Skeletal muscle cell (primary cell): ENCODE measurements at regions not wholly inside any gene's neighbourhood (a gene's known extent, or its start where the extent isn't known, plus 50 kb on each side); places are given as distances from the start of the nearest gene placed in this dataset.
A peak's percentile ranks its signal among the peaks of the same experiment; 100 is the strongest.

Experiments used
- DNase-seq: peaks from one replicate; pipeline ENCODE4 v3.0.0-alpha.2; 2010; ENCODE audit warnings: low read depth
- H3K4me3 ChIP-seq: 2 replicates; pipeline ENCODE4 v1.5.1; 2011; ENCODE audit warnings: low read depth, mild to moderate bottlenecking, control low read depth, low read length, moderate library complexity

DNA sequence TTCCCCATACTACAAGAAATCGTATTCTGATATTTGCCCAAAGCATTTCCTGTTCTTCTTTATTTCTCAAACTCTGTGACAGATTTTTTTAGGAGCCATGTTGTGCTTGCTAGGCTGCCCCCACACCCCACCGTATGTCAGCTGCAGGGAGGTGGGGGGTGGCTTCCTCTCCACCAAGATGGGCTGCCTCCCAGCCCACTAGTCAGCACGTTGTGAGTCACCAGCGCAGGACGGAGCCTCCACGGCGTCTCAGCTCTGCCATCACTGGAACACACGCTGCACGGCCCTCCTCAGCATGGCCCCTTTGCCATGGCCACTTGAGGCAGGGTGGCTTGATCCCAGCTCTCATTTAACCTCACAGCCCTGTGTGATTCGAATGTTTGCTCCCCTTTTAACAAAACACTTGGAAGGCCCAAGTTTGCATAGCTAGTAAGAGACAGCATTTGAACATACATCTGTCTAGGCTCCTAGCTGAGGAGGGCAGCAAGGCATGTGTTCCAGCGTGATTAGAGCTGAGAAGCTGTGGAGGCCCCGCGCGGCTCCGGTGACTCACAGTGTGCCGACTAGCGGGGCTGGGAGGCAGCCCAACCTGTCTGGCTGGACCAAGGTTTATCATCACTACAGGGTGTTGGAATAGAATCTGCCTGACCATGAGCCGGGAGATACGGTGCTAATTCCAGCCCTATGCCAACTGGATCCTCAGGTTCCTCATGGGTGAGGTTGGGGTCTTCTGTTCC, 180.7 kb upstream of the NCAM1 start:
- no peak overlapping the region for H3K4me3 ChIP-seq

DNA sequence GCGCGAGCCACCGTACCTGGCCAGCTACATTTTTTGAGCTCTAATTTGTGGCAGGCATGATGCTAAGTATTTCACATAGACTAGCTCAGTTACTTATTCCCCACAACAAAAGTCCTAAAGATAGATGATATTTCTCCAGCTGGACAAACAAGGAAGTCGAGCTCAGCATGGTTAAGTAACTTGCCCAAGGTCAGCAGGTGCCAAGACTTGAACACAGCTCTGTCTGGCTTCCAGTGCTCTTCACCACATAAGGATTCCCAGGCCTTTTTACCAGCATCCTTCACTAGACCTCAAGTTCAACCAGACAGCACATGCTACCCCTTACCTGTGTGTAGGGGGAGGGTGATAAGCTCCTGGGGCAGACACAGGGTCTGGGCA, 177.3 kb upstream of the NCAM1 start:
- DNase-seq, result no peak
- no peak overlapping the region for H3K4me3 ChIP-seq

More for the DNA sequence above, 180.7 kb upstream of the NCAM1 start:
- DNase-seq, result no peak

DNA sequence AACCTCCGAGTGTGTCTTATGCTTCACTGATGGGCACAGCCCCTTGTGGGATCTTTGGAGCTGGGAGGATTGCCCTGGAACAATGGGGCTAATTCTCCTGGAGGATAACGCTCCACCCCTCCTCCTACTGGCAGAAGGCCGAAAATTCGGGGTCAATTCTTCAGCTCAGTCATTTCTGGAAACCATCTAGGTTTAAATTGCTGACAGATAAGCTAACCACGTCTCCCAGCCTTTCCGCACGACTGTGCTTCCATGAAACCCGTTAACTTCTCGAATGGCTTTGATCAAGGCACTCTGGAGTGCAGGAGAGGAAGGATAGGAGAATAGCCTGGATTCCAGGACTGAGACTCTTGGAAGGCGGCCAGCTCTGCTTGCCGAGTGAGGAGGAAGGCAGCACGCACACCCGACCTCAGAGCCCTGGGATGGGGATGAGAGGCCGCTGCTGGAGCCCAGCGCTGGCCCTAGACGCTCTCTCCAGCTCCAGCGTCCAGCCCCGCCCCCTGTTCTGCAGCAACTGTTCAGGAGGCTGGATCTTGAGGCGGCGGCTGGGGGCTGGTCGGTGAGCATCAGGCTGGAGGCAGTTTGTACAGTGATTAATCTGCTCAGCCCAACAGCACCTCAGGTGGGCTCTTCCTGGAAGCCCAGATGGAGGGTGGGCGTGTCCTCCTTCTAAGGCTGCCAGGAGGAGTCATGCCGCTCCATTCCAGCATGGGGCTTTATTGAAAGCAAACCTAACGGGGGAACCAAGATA, 176.7 kb upstream of the NCAM1 start:
- DNase-seq, result peak; percentile 58
- H3K4me3 ChIP-seq, result peak overlapping the region; percentile 2

DNA sequence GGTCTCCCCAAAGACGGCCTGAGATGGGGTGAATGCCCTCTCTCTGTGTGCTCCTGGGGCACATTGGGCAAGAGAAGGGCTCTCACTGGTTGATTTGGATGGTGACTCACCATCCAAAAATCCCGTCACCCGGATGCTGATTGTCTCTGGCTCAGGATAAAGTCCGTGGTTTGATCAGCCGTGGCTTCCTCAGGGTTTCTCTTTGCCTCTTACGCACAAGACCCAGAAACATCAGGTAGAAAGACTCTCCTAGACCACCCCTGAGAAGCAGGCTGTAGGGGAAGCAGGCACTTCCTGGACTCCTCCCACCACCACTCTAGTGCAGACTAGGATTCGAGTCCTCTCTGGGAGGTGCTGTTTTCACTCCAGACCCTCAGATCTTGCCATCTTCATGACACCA, 176.1 kb upstream of the NCAM1 start:
- peak overlapping the region; percentile 2 for H3K4me3 ChIP-seq
- DNase-seq, result no peak

DNA sequence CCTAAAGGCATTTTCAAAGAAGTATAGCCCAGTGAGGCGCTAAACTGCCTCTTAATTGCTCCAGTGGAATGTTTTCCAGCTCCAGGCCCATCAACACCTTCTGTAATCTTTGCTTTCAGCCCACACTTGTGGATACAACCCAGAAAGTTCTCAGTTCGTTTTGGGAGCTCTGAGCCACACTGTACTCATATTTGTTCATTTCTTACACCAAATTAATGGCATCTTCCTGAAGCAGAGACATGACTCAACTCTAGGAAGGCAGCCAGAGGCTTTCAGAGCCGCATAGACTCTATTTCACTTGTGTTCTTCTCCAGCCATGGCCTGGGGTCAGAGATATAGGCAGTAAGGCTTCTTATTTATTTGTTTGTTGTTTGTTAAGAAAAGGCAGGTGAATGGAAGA, 175.5 kb upstream of the NCAM1 start:
- no peak overlapping the region for H3K4me3 ChIP-seq
- peak; percentile 46 for DNase-seq

DNA sequence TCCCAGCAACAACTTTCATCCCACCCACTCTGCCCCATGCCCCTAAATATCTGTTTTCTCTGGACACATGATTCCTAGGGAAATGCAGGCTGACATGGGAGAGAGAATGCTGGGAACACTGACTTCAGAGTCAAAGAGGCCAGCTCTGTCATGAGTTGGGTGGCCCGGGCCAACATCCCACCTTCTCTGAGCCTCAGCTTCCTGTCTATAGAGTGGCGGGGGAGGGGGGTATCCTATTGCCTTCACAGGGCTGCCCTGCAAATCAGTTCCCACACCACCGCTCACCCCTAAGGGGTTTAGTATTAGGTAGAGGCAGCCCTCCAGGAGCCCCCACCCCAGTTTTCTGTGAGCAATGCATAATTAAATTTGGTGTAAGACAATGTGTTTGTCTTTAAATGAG, 175.0 kb upstream of the NCAM1 start:
- H3K4me3 ChIP-seq, result no peak overlapping the region
- DNase-seq, result no peak

DNA sequence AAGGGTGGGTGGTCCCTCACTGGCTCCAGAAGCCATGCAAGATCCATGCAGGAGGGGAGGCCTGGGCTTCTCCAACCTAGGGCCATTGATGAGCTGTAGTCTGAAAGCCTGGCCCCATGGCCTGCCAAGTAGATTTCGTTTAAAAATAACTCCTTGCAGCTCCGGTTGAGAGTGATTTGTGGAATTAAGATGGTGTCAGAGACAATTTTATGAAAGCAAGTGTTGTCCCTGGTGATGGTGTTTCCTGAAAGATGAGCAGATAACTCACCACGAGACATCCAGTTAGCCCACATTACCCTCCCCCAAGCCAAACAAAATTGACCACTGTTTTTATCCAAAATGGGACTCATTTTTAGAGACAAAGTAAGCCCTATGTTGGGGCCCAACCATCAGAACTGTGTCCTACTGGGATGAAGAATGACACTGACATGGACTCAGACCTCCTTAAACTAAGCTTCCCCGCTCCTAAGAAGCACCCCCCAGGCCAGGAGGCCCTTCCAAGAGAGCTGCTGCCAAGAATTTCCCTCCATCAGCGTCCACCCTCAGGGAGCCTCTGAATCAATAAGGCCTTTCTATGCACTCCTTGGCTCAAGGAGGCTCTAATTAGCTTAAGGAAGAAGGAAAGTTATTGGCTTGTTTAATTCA, 174.2 kb upstream of the NCAM1 start:
- H3K4me3 ChIP-seq, result no peak overlapping the region
- DNase-seq, result no peak

DNA sequence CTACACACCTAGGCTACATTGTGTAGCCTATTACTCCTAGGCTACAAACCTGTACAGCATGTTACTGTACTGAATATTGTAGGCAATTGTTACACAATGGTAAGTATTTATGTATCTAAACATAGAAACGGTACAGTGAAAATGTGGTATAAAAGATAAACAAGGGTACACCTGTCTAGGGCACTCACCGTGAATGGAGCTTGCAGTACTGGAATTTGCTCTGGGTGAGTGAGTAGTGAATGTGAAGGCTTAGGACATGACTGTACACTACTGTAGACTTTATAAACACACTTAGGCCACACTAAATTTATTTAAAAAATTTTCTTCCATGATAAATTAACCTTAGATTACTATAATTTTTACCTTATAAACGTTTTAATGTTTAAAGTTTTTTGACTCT, 171.7 kb upstream of the NCAM1 start:
- no peak overlapping the region for H3K4me3 ChIP-seq
- no peak for DNase-seq

DNA sequence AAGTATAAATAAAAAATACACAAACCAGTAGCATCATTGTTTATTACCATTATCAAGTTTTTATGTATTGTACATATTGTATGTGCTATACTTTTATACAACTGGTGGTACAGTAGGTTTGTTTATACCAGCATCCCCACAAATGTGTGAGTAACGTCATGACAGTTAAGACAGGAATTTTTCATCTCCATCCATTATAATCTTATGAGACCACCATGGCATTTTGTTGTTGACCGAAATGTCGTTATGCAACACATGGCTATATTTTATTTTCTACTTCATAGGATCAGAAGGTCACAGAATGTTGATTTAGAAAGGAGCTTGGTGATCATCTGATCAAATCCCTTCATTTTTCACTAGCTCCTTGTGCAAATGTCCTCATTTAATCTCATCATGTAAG, 170.9 kb upstream of the NCAM1 start:
- no peak for DNase-seq
- no peak overlapping the region for H3K4me3 ChIP-seq

DNA sequence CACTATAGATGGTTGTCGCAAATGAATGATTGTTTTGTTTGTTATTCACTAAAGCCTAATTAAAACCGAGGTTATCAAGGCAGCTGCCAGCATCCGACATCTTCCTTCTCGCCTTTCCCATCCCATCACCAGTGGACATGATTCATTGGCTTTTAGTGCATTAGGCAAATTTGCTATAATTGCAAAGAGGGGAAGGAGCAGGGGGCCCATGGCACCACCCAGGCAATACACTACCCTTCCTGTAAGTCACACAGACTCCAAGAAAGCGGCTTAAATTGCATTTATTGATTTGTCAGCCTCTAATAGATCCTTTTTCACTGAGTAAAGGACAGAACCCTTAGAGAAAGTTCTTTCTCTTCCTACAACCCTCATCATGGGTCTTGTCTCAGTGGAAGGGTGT, 169.2 kb upstream of the NCAM1 start:
- H3K4me3 ChIP-seq, result no peak overlapping the region
- DNase-seq, result no peak

DNA sequence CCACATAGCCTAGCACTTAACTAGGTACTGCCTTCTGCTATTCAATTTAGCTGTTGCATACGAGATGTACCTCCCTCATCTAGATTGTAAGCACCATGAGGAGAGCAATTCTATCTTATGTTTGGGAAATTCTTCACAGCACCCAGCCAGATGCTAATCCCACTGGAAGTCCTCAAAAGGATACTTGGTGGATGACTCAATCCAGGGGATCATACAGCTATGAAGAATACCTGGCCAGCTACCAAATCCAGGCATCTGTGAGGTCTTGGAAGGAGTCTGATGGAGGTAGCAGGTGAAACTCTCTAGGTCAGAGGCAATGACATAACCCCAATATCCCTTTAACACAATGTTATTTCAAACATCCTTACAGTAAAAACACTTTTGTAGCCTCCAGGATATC, 167.8 kb upstream of the NCAM1 start:
- no peak overlapping the region for H3K4me3 ChIP-seq
- no peak for DNase-seq

DNA sequence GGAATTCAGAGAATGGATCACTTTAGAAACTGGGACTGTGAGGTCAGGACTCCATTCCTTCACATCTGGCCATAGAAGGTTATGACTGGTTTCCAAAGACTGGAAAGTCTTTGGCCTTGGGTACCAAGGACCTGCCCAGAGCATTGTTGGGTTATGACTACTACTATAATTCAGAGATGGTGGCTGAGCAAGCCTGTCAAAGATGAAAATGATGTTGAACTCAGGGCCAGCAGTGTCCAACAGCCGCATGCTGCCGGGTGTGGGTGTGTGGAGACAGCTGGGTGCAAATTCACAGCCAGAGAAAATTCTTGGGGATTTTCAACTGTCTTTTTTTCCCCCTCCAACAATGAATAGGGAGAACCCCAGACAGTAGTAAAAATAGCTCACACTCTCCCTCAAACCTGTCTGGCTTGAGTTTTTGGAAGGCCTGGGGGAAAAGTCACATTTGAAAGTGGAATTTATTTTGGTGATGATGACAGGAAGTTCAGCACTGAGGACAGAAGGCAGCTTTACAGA, 166.8 kb upstream of the NCAM1 start:
- no peak overlapping the region for H3K4me3 ChIP-seq
- no peak for DNase-seq

DNA sequence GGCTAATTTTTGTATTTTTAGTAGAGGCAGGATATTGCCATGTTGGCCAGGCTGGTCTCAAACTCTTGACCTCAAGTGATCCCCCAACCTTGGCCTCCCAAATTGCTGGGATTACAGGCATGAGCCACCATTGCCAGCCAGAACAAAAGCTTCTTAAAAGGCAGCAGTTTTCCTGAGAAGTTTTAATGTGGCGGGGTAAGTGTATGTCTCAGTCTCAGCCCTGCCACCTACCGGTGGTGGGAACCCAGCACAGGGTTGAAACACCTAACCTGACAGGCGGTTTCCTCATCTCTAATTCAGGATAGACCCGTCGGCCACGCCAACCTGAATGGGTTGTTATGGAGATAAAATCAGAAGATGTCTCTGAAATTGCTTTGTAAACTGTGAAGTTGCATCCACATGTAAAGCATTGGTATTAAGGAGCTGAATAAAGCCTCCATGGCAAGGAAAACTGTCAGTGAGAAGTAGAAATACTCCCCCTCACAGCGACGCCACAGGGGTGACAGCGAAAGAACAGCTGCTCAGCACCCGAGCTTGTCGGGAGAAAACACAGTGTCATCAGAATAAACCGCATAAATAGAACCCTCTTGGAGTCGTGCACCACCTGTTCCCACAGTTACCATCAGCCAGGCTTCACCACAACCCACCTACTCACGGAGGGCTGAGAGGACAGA, 165.9 kb upstream of the NCAM1 start:
- no peak overlapping the region for H3K4me3 ChIP-seq
- DNase-seq, result no peak

DNA sequence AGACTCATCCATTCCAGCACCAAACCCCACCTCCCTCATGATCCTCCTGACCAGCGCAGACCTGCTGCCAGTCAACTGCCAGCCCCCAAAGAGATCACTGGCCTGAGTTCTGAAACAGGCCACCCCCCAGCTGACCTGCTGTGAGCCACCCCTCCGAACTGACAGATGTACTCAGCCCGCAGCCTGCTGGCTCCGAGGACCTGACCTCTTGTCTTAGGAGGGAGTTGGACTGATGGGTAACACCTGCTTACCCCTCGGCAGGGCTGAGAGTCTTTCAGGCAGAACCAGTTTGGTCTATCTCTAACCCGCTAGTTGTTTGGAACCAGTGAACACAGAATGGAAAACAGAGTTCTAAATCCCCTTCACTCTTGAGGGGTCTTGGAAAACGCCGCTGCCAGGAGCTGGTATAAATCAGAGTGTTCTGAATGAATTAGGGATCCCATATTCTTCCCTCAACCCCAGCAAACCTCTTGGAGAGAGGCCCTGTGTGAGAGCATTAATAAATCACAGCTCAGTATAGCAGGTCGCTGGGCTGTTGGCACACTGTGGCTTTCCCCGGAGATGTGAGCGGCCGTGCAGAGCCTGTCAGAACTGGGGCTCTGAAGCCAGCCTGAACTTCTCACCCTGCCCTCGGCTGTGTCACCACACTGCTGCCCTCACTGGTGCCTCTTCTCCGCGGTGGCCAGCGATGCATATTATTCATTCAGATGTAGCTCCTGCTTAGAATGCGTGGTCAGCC, 165.1 kb upstream of the NCAM1 start:
- no peak overlapping the region for H3K4me3 ChIP-seq
- no peak for DNase-seq

DNA sequence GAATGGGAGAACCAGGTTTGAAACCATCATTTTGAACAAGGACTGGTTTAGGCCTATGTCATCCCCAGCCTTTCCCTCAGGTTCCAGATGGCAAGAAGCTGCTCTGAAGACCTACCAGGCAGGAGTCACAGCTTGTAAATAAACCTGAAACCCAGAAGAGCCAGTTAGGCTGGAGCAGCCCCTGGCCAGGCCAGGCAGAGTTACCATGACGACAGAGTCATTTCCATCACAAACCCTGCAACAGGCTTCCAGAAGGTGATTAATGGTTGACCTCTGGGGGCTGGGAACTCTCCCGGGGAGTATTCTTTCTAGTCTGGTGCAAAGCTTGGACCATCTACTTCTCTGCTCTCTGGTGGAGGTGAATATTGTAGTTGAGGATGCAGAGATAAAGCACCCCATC, 164.1 kb upstream of the NCAM1 start:
- no peak overlapping the region for H3K4me3 ChIP-seq
- DNase-seq, result no peak

DNA sequence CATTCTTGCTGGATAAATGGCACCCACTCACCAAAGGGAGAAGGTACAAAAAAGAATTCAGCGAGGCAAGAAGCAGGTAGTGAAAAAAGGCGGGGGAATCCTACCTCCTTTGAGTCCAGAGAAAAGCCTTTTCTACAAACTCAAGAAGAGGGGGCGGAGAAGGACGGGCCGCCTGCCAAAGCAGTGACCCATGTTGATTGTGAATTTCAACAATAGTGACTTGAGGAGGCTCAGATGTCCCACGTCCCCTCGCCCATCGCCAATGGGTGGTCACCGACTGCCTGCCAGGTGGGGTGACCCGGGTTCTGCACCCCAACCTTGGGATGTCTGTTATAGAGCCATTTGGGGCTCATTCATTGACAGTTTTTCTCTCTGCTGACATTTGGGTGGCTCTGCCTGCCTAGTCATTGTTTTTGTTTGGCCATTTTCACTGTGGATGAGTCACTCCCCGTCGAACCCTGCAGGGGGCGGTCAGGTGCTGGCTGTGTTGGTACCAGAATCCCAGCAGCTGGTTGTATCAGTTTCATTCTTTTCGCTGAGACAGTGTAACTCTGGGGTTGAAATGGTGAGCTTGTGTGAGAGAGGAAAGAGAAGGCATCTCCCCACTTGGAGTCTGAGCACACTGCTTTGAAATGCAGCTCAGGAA, 163.4 kb upstream of the NCAM1 start:
- H3K4me3 ChIP-seq, result no peak overlapping the region
- DNase-seq, result no peak

DNA sequence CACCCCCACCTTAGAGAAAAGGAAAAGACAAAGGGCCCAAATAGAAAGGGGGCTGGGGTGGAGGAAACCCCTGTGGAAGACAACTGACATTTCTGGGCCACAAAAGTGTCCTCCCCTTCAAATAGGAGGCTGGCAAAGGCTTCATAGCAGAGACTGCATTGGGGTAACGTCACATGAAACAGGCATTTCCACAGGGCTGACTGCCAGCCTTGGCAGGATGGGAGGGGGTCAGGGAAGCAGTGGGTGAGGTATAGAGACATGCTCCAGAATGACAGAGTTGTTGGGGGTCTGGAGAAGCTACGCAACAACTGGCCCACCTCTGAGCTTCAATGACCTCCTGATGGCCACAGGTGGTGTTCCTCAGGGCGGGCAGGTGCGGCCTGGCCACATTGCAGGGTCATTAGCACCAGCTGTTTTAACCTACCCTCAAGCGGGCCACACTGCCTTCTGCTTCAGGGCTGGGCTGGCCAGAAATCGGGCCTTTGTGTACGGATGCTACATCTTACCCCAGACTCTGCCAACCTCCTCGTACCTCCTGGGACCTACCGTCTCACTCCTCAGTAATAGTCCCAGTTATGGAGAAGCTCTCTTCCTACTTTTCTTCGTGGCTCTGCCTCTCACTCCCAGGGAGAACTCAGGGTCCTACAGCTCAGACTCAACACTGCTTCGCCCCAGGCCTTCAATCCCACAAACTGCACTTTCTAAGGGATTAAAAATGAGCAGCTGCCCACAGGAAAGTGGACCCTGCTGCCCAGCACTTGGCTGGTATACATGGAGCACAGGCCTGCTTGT, 160.0 kb upstream of the NCAM1 start:
- DNase-seq, result no peak
- H3K4me3 ChIP-seq, result no peak overlapping the region

DNA sequence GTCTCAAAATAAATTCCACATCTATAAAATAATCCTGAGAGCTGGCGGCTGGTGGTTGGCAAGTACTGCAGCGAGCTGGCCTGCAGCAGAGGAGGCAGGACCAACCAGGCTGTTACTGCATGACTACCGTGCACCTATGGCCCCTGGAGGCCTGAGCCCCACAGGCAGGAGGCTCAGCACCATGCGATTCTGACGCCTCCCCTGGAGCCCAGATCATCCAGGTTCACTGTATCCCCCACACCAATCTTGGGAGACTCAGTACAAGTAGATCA, 159.5 kb upstream of the NCAM1 start:
- no peak overlapping the region for H3K4me3 ChIP-seq
- no peak for DNase-seq
